Peyer's patch (tissue), 4 donors: ENCODE measurements at regions not wholly inside any gene's neighbourhood (a gene's known extent, or its start where the extent isn't known, plus 50 kb on each side); places are given as distances from the start of the nearest gene placed in this dataset.
"Not testable (repeated sequence)": the region's sequence is repeated elsewhere in the genome, so short reads cannot be mapped to it uniquely, and the experiment has no call there.

Experiments
- DNase-seq, 3 donors: peaks; one replicate each; pipeline ENCODE4 v3.0.0-alpha.2; 2017 to 2019
- H3K27ac ChIP-seq, 4 donors: fragments of 200-600 bp; sonication (generic); one replicate each; pipeline ENCODE4 v1.5.1; 2016 to 2019
- H3K27me3 ChIP-seq, 2 donors: fragments of 200-600 bp; sonication (generic); one replicate each; pipeline ENCODE4 v1.5.1; 2019
- H3K36me3 ChIP-seq, 3 donors: fragments of 200-600 bp; sonication (generic); one replicate each; pipeline ENCODE4 v1.5.1; 2016 to 2019
- H3K4me1 ChIP-seq, 4 donors: fragments of 200-600 bp; sonication (generic); one replicate each; pipeline ENCODE4 v1.5.1; 2016 to 2019
- H3K4me3 ChIP-seq, 4 donors: fragments of 200-600 bp; sonication (generic); 1 replicate in 3 of 4; 2 replicates in 1 of 4; pipeline ENCODE4 v1.5.1; 2016 to 2019; ENCODE audit warnings: mild to moderate bottlenecking in 1 of 4
- H3K9me3 ChIP-seq, 4 donors: fragments of 200-600 bp; sonication (generic); one replicate each; pipeline ENCODE4 v1.5.1; 2016 to 2019; ENCODE audit warnings: mild to moderate bottlenecking in 1 of 4
- CTCF ChIP-seq, 6 experiments: fragments of 450-650 bp in 4 of 6; fragments of 200-600 bp in 2 of 6; sonication (generic) in 1 of 6; IDR thresholded peaks; one replicate each; pipeline ENCODE4 v1.5.1; 2017 to 2019; ENCODE audit warnings: antibody characterized with exemption in 6 of 6, mild to moderate bottlenecking in 3 of 6, moderate library complexity in 1 of 6
- POLR2A ChIP-seq, 2 donors: fragments of 450-650 bp; IDR thresholded peaks; one replicate each; pipeline ENCODE4 v1.5.1; 2017; ENCODE audit warnings: antibody characterized with exemption in 2 of 2, mild to moderate bottlenecking in 2 of 2, moderate library complexity in 2 of 2

GRCh38 chr13:23966691-23967615, 69.7 kb upstream of the C1QTNF9B start:
- H3K36me3 ChIP-seq, result no peaks in the 10 kb centered on the region
- H3K27ac ChIP-seq, result peak overlapping the region; percentile 43 to 70 (median 67)
- peaks cover 0 to 6% (median 0%) of the 10 kb centered on the region in 4 donors for H3K4me1 ChIP-seq
- DNase-seq, result no peak
- TF ChIP-seq POLR2A (IDR thresholded peaks at IDR 0.05), result no peak
- TF ChIP-seq CTCF (IDR thresholded peaks at IDR 0.05), result no peak
- no peaks in the 10 kb centered on the region for H3K9me3 ChIP-seq
- H3K4me3 ChIP-seq, result peak overlapping the region in 3 of 4 donors; percentile 14 to 52 (median 33)
- no peaks in the 10 kb centered on the region for H3K27me3 ChIP-seq

- not testable (repeated sequence) for H3K27me3 ChIP-seq, DNase-seq, H3K36me3 ChIP-seq, H3K4me1 ChIP-seq, H3K4me3 ChIP-seq, H3K9me3 ChIP-seq
- H3K27ac ChIP-seq, result peak overlapping the region in 1 of 4 donors; percentile 68
These were observed 70.5 kb upstream of the C1QTNF9B start for GRCh38 chr13:23967792-23968191.

GRCh38 chr13:23969647-23970046, 72.3 kb upstream of the C1QTNF9B start:
- no peak for DNase-seq
- H3K4me3 ChIP-seq, result no peak overlapping the region
- no peak for TF ChIP-seq CTCF (IDR thresholded peaks at IDR 0.05)
- no peak for TF ChIP-seq POLR2A (IDR thresholded peaks at IDR 0.05)
- no peaks in the 10 kb centered on the region for H3K9me3 ChIP-seq
- H3K27ac ChIP-seq, result no peak overlapping the region
- no peaks in the 10 kb centered on the region for H3K27me3 ChIP-seq
- no peaks in the 10 kb centered on the region for H3K4me1 ChIP-seq
- H3K36me3 ChIP-seq, result no peaks in the 10 kb centered on the region

GRCh38 chr13:23979361-23980159, 82.3 kb upstream of the C1QTNF9B start:
- H3K4me1 ChIP-seq, result peaks cover 0 to 13% (median 3%) of the 10 kb centered on the region in 4 donors
- H3K4me3 ChIP-seq, result peak overlapping the region; percentile 31 to 56 (median 46)
- H3K27ac ChIP-seq, result peak overlapping the region in 3 of 4 donors; percentile 39 to 68 (median 60)
- no peaks in the 10 kb centered on the region for H3K36me3 ChIP-seq
- TF ChIP-seq CTCF (IDR thresholded peaks at IDR 0.05) (no peak), POLR2A (IDR thresholded peaks at IDR 0.05) (no peak)
- H3K9me3 ChIP-seq, result no peaks in the 10 kb centered on the region
- peak; percentile 23 to 77 (median 70) for DNase-seq
- no peaks in the 10 kb centered on the region for H3K27me3 ChIP-seq

GRCh38 chr13:23980160-23980551, 82.9 kb upstream of the C1QTNF9B start:
- H3K4me3 ChIP-seq, result peak overlapping the region; percentile 31 to 56 (median 46)
- H3K27ac ChIP-seq, result peak overlapping the region in 3 of 4 donors; percentile 32 to 68 (median 39)
- H3K27me3 ChIP-seq, result no peaks in the 10 kb centered on the region
- TF ChIP-seq POLR2A (IDR thresholded peaks at IDR 0.05), result no peak
- no peak for TF ChIP-seq CTCF (IDR thresholded peaks at IDR 0.05)
- peak; percentile 67 to 91 (median 84) for DNase-seq
- no peaks in the 10 kb centered on the region for H3K9me3 ChIP-seq
- H3K36me3 ChIP-seq, result no peaks in the 10 kb centered on the region
- H3K4me1 ChIP-seq, result peaks cover 0 to 13% (median 3%) of the 10 kb centered on the region in 4 donors

GRCh38 chr13:23983671-23984070, 86.4 kb upstream of the C1QTNF9B start:
- Histone ChIP-seq H3K36me3 (no peaks in the 10 kb centered on the region), H3K27ac (no peak overlapping the region), H3K9me3 (no peaks in the 10 kb centered on the region), H3K27me3 (no peaks in the 10 kb centered on the region), H3K4me1 (peaks cover 0 to 13% (median 3%) of the 10 kb centered on the region in 4 donors), H3K4me3 (no peak overlapping the region)
- no peak for DNase-seq
- TF ChIP-seq CTCF (IDR thresholded peaks at IDR 0.05), result no peak
- TF ChIP-seq POLR2A (IDR thresholded peaks at IDR 0.05), result no peak
